Astrocyte (in vitro differentiated cells and primary cell): ENCODE measurements at regions not wholly inside any gene's neighbourhood (a gene's known extent, or its start where the extent isn't known, plus 50 kb on each side); places are given as distances from the start of the nearest gene placed in this dataset.

Experiments used
- DNase-seq: peaks from one replicate; pipeline ENCODE4 v3.0.0-alpha.2; 2010; ENCODE audit warnings: low read depth
- FAIRE-seq: peaks from 2 replicates; lab custom pipeline; 2011; peaks lifted over from hg19 to GRCh38; lab: Jason Lieb, UNC
- H2AFZ ChIP-seq: 2 replicates; pipeline ENCODE4 v1.6.0; 2012; ENCODE audit warnings: low read depth, low read length, inconsistent platforms
- H3K27ac ChIP-seq: 2 replicates; pipeline ENCODE4 v1.5.1; 2011; ENCODE audit warnings: low read depth, low read length, inconsistent platforms
- H3K27me3 ChIP-seq: 2 replicates; pipeline ENCODE4 v1.6.0; 2011; ENCODE audit warnings: low read length, inconsistent platforms; ENCODE audit not compliant: insufficient read depth
- H3K36me3 ChIP-seq: 2 replicates; pipeline ENCODE4 v1.5.1; 2011; ENCODE audit warnings: low read length, inconsistent platforms; ENCODE audit not compliant: insufficient read depth
- H3K4me1 ChIP-seq: 2 replicates; pipeline ENCODE4 v1.5.1; 2011; ENCODE audit warnings: low read length, inconsistent platforms; ENCODE audit not compliant: insufficient read depth
- H3K4me2 ChIP-seq: 2 replicates; pipeline ENCODE4 v1.6.0; 2012; ENCODE audit warnings: low read length, inconsistent platforms
- H3K4me3 ChIP-seq: 2 replicates; pipeline ENCODE4 v1.5.1; 2011; ENCODE audit warnings: low read depth, mild to moderate bottlenecking, low read length, inconsistent platforms; ENCODE audit not compliant: insufficient read depth
- H3K79me2 ChIP-seq: 2 replicates; pipeline ENCODE4 v1.6.0; 2012; ENCODE audit warnings: mild to moderate bottlenecking, low read length, inconsistent platforms; ENCODE audit not compliant: insufficient read depth
- H3K9ac ChIP-seq: 2 replicates; pipeline ENCODE4 v1.6.0; 2012; ENCODE audit warnings: mild to moderate bottlenecking, low read length, inconsistent platforms
- H3K9me3 ChIP-seq: 2 replicates; pipeline ENCODE4 v1.5.1; 2012; ENCODE audit warnings: low read depth, mild to moderate bottlenecking, low read length, inconsistent platforms; ENCODE audit not compliant: insufficient read depth
- H4K20me1 ChIP-seq: 2 replicates; pipeline ENCODE4 v1.6.0; 2012; ENCODE audit warnings: low read length, inconsistent platforms; ENCODE audit not compliant: insufficient read depth
- H3K27ac Mint-ChIP-seq: one replicate; pipeline ENCODE4 v1.8.0; 2021; ENCODE audit warnings: mild to moderate bottlenecking, mixed read lengths; ENCODE audit not compliant: unreplicated experiment
- H3K27me3 Mint-ChIP-seq: one replicate; pipeline ENCODE4 v1.8.0; 2021; ENCODE audit warnings: low read depth, mixed read lengths; ENCODE audit not compliant: unreplicated experiment
- H3K36me3 Mint-ChIP-seq: one replicate; pipeline ENCODE4 v1.8.0; 2021; ENCODE audit warnings: low read depth, mixed read lengths; ENCODE audit not compliant: unreplicated experiment
- H3K4me1 Mint-ChIP-seq: one replicate; pipeline ENCODE4 v1.8.0; 2021; ENCODE audit warnings: low read depth, mixed read lengths; ENCODE audit not compliant: unreplicated experiment
- H3K4me3 Mint-ChIP-seq: one replicate; pipeline ENCODE4 v1.8.0; 2021; ENCODE audit warnings: mild to moderate bottlenecking, moderate library complexity, mixed read lengths; ENCODE audit not compliant: unreplicated experiment
- H3K9me3 Mint-ChIP-seq: one replicate; pipeline ENCODE4 v1.8.0; 2021; ENCODE audit warnings: mild to moderate bottlenecking, mixed read lengths; ENCODE audit not compliant: unreplicated experiment
- EZH2 ChIP-seq: IDR thresholded peaks from 2 replicates; pipeline ENCODE4 v1.6.1; 2012; ENCODE audit warnings: mild to moderate bottlenecking, low read length, inconsistent platforms; ENCODE audit not compliant: insufficient read depth
- TF ChIP-seq, protein P1 (sequence below): IDR thresholded peaks from 2 replicates; pipeline ENCODE4 v1.5.1; 2011; ENCODE audit warnings: low read depth, mild to moderate bottlenecking, inconsistent platforms, low read length, moderate library complexity; ENCODE audit not compliant: insufficient read depth

DNA sequence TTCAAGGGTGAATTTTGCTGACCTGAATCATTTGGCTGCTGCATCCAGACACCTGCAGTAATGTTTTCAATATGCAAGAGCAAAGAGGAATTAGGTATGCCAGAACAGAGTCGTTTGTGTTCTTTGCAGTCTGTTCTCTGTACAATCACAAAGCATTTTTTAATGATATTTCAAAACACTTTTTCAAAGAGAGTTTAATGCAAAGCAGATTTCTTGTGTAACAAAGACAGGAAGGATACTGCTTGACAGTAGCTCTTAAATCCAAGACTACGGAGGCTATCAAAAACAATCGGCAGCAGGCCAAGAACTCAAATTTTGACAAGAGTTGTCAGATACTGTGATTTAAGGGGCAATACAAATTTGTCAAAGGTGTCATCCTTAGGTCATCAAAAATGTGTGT, 341.9 kb downstream of the GADD45G start:
- Histone ChIP-seq H3K36me3 (no peaks in the 10 kb centered on the region), H4K20me1 (no peaks in the 10 kb centered on the region), H3K9me3 (no peaks in the 10 kb centered on the region), H2AFZ (no peak overlapping the region), H3K9ac (no peak overlapping the region), H3K4me2 (no peak overlapping the region), H3K27ac (no peak overlapping the region), H3K79me2 (no peaks in the 10 kb centered on the region), H3K27me3 (no peaks in the 10 kb centered on the region), H3K4me3 (no peak overlapping the region), H3K4me1 (peaks cover 9% of the 10 kb centered on the region)
- Mint-ChIP-seq H3K27ac (no peak overlapping the region), H3K4me3 (no peak overlapping the region), H3K9me3 (peaks cover 2% of the 10 kb centered on the region), H3K36me3 (no peaks in the 10 kb centered on the region), H3K27me3 (peaks cover 39% of the 10 kb centered on the region), H3K4me1 (peaks cover 11% of the 10 kb centered on the region)
- TF ChIP-seq, protein P1, sequence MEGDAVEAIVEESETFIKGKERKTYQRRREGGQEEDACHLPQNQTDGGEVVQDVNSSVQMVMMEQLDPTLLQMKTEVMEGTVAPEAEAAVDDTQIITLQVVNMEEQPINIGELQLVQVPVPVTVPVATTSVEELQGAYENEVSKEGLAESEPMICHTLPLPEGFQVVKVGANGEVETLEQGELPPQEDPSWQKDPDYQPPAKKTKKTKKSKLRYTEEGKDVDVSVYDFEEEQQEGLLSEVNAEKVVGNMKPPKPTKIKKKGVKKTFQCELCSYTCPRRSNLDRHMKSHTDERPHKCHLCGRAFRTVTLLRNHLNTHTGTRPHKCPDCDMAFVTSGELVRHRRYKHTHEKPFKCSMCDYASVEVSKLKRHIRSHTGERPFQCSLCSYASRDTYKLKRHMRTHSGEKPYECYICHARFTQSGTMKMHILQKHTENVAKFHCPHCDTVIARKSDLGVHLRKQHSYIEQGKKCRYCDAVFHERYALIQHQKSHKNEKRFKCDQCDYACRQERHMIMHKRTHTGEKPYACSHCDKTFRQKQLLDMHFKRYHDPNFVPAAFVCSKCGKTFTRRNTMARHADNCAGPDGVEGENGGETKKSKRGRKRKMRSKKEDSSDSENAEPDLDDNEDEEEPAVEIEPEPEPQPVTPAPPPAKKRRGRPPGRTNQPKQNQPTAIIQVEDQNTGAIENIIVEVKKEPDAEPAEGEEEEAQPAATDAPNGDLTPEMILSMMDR = no peak
- no peak for TF ChIP-seq EZH2
- FAIRE-seq = no peak
- no peak for DNase-seq

GRCh38 chr9:89949111-89949510, 344.3 kb downstream of the GADD45G start:
- no peak for TF ChIP-seq EZH2
- TF ChIP-seq, protein P1 = no peak
- no peak for FAIRE-seq
- no peaks in the 10 kb centered on the region for H3K79me2 ChIP-seq
- H3K4me1 Mint-ChIP-seq = no peaks in the 10 kb centered on the region
- peaks cover 2% of the 10 kb centered on the region for H3K9me3 Mint-ChIP-seq
- no peak overlapping the region for H3K4me3 Mint-ChIP-seq
- H4K20me1 ChIP-seq = no peaks in the 10 kb centered on the region
- no peak overlapping the region for H3K4me3 ChIP-seq
- no peak overlapping the region for H3K27ac Mint-ChIP-seq
- H3K4me2 ChIP-seq = no peak overlapping the region
- H3K36me3 Mint-ChIP-seq = no peaks in the 10 kb centered on the region
- H3K36me3 ChIP-seq = no peaks in the 10 kb centered on the region
- H3K9me3 ChIP-seq = no peaks in the 10 kb centered on the region
- H2AFZ ChIP-seq = no peak overlapping the region
- H3K27me3 ChIP-seq = no peaks in the 10 kb centered on the region
- no peaks in the 10 kb centered on the region for H3K4me1 ChIP-seq
- no peak for DNase-seq
- peaks cover 36% of the 10 kb centered on the region for H3K27me3 Mint-ChIP-seq
- no peak overlapping the region for H3K9ac ChIP-seq
- no peak overlapping the region for H3K27ac ChIP-seq

- no peak overlapping the region for H3K4me3 ChIP-seq
- H3K27me3 Mint-ChIP-seq = peaks cover 25% of the 10 kb centered on the region
- TF ChIP-seq, protein P1 = no peak
- TF ChIP-seq EZH2 = no peak
- H3K4me2 ChIP-seq = no peak overlapping the region
- H4K20me1 ChIP-seq = no peaks in the 10 kb centered on the region
- no peaks in the 10 kb centered on the region for H3K36me3 ChIP-seq
- no peaks in the 10 kb centered on the region for H3K4me1 ChIP-seq
- no peaks in the 10 kb centered on the region for H3K79me2 ChIP-seq
- no peak overlapping the region for H3K4me3 Mint-ChIP-seq
- FAIRE-seq = no peak
- no peak overlapping the region for H3K9ac ChIP-seq
- no peak overlapping the region for H2AFZ ChIP-seq
- no peak for DNase-seq
- H3K27ac Mint-ChIP-seq = no peak overlapping the region
- H3K9me3 Mint-ChIP-seq = peaks cover 2% of the 10 kb centered on the region
- H3K9me3 ChIP-seq = no peaks in the 10 kb centered on the region
- no peak overlapping the region for H3K27ac ChIP-seq
- H3K27me3 ChIP-seq = no peaks in the 10 kb centered on the region
- no peaks in the 10 kb centered on the region for H3K4me1 Mint-ChIP-seq
- no peaks in the 10 kb centered on the region for H3K36me3 Mint-ChIP-seq
Observed at GRCh38 chr9:89951675-89952074, 346.9 kb downstream of the GADD45G start.
